HCT116 (cell line): ENCODE measurements at regions not wholly inside any gene's neighbourhood (a gene's known extent, or its start where the extent isn't known, plus 50 kb on each side); places are given as distances from the start of the nearest gene placed in this dataset.

Experiments
- ATAC-seq: fragments of 200-7000 bp; cut with Tn5 transposase; 2 replicates; pipeline ENCODE4 v1.9.1; 2020; ENCODE audit warnings: mild to moderate bottlenecking, moderate library complexity
- BruUV-seq: library from RNA; stranded (reverse); fragments of 400-500 nt; replicated peaks from 2 replicates; lab custom pipeline; 2021; lab: Mats Ljungman, UMichigan
- CTCF ChIA-PET: fragments of 300-600 bp; sonication (Branson Sonifier 250); formaldehyde crosslinking; loops from one replicate; lab custom pipeline; 2021; ENCODE audit warnings: antibody characterized with exemption; lab: Charles Lee
- POLR2A ChIA-PET: fragments of 300-600, 350-600 bp; sonication (Branson Sonifier 250); formaldehyde crosslinking; loops from one replicate; lab custom pipeline; 2021; ENCODE audit warnings: antibody characterized with exemption; lab: Charles Lee
- RAD21 ChIA-PET, 2 experiments: fragments of 300-600 bp; sonication (Branson Sonifier 250); formaldehyde crosslinking; loops; one replicate each; lab custom pipeline; 2023; ENCODE audit warnings: low total read pairs in 2 of 2; ENCODE audit not compliant: uncharacterized antibody in 2 of 2, unreplicated experiment in 2 of 2, low non-redundant PET in 1 of 2; lab: Charles Lee
- DNase-seq: peaks from one replicate; pipeline ENCODE4 v3.0.0-alpha.2; 2010; ENCODE audit warnings: low read depth, low spot score
- H2AFZ ChIP-seq: fragments of 200-600 bp; shearing (Covaris generic), sonication (generic); 2 replicates; pipeline ENCODE4 v1.6.1; 2017; ENCODE audit warnings: low read depth, mixed run types, mixed read lengths, antibody characterized with exemption, low read length; ENCODE audit not compliant: poor library complexity, severe bottlenecking
- H3K27ac ChIP-seq: 2 replicates; pipeline ENCODE4 v1.5.1; 2012; ENCODE audit warnings: low read depth, low read length
- H3K27me3 ChIP-seq: fragments of 200-600 bp; sonication (generic); 2 replicates; pipeline ENCODE4 v1.6.1; 2016; ENCODE audit warnings: mixed run types, low read length, mixed read lengths; ENCODE audit not compliant: insufficient read depth
- H3K36me3 ChIP-seq, 2 experiments: fragments of 200-500 bp in 1 of 2; fragments of 200-600 bp in 1 of 2; sonication (Bioruptor generic) in 1 of 2; sonication (generic) in 1 of 2; 2 replicates each; pipeline versions ENCODE4 v1.5.1 to v1.6.1; 2014 to 2016; ENCODE audit warnings: low read length in 2 of 2, inconsistent platforms in 1 of 2, mixed read lengths in 1 of 2, mixed run types in 1 of 2; ENCODE audit not compliant: insufficient read depth in 2 of 2, control insufficient read depth in 1 of 2
- H3K4me1 ChIP-seq, 2 experiments: fragments of 200-600 bp in 1 of 2; sonication (generic) in 1 of 2; 2 replicates each; pipeline versions ENCODE4 v1.5.1 to v1.6.1; 2012 to 2017; ENCODE audit warnings: low read length in 2 of 2, inconsistent platforms in 1 of 2, mild to moderate bottlenecking in 1 of 2, mixed read lengths in 1 of 2, mixed run types in 1 of 2, moderate library complexity in 1 of 2; ENCODE audit not compliant: insufficient read depth in 2 of 2, control insufficient read depth in 1 of 2
- H3K4me2 ChIP-seq: fragments of 200-600 bp; sonication (generic); 2 replicates; pipeline ENCODE4 v1.6.1; 2017; ENCODE audit warnings: mixed run types, low read length, mixed read lengths
- H3K4me3 ChIP-seq, 2 experiments: fragments of 200-600 bp in 1 of 2; sonication (generic) in 1 of 2; replicated peaks in 1 of 2; 2 replicates each; pipeline ENCODE4 v1.5.1; 2011 to 2016; ENCODE audit warnings: low read length in 2 of 2, control low read depth in 1 of 2, low read depth in 1 of 2, mild to moderate bottlenecking in 1 of 2, mixed read lengths in 1 of 2, mixed run types in 1 of 2
- H3K79me2 ChIP-seq: fragments of 200-600 bp; sonication (generic); 2 replicates; pipeline ENCODE4 v1.6.1; 2017; ENCODE audit warnings: mild to moderate bottlenecking, mixed run types, low read length, moderate library complexity, mixed read lengths; ENCODE audit not compliant: insufficient read depth
- H3K9ac ChIP-seq: fragments of 200-600 bp; sonication (generic); 2 replicates; pipeline ENCODE4 v1.6.1; 2016; ENCODE audit warnings: low read length, mixed read lengths
- H3K9me2 ChIP-seq: fragments of 200-600 bp; sonication (generic), shearing (Covaris generic); 2 replicates; pipeline ENCODE4 v1.6.1; 2017; ENCODE audit warnings: mixed run types, mild to moderate bottlenecking, moderate library complexity; ENCODE audit not compliant: insufficient read depth
- H3K9me3 ChIP-seq, 2 experiments: fragments of 200-500 bp in 1 of 2; fragments of 200-600 bp in 1 of 2; sonication (Bioruptor generic) in 1 of 2; sonication (generic) in 1 of 2; 2 replicates each; pipeline ENCODE4 v1.6.1; 2014 to 2017; ENCODE audit warnings: low read length in 2 of 2, mixed read lengths in 2 of 2, inconsistent platforms in 1 of 2, low read depth in 1 of 2, mild to moderate bottlenecking in 1 of 2, mixed run types in 1 of 2, moderate library complexity in 1 of 2; ENCODE audit not compliant: control insufficient read depth in 1 of 2, insufficient read depth in 1 of 2
- H4K20me1 ChIP-seq: fragments of 200-600 bp; sonication (generic), shearing (Covaris generic); 2 replicates; pipeline ENCODE4 v1.6.1; 2017; ENCODE audit warnings: mixed run types, mild to moderate bottlenecking, moderate library complexity; ENCODE audit not compliant: insufficient read depth
- CEBPB ChIP-seq: IDR thresholded peaks from 2 replicates; pipeline ENCODE4 v1.6.1; 2012; ENCODE audit warnings: low read depth
- CTCF ChIP-seq, 3 experiments: fragments of 200-600 bp in 1 of 3; sonication (generic) in 1 of 3; IDR thresholded peaks in 2 of 3; conservative IDR thresholded peaks in 1 of 3; 2 replicates each; pipeline ENCODE4 v1.5.1; 2012 to 2017; ENCODE audit warnings: low read depth in 2 of 3, low read length in 2 of 3, antibody characterized with exemption in 1 of 3, borderline replicate concordance in 1 of 3, control low read depth in 1 of 3, mild to moderate bottlenecking in 1 of 3, mixed read lengths in 1 of 3, mixed run types in 1 of 3, moderate library complexity in 1 of 3; ENCODE audit not compliant: insufficient read depth in 1 of 3
- EZH2phosphoT487 ChIP-seq: fragments of 200-600 bp; IDR thresholded peaks from 2 replicates; pipeline ENCODE4 v1.6.1; 2018; ENCODE audit warnings: antibody characterized with exemption, borderline replicate concordance
- POLR2AphosphoS5 ChIP-seq: IDR thresholded peaks from 2 replicates; pipeline ENCODE4 v1.6.1; 2011; ENCODE audit warnings: mild to moderate bottlenecking, low read depth, low read length, moderate library complexity
- SIN3A ChIP-seq: IDR thresholded peaks from 2 replicates; pipeline ENCODE4 v1.6.1; 2012; ENCODE audit warnings: low read depth
- SP1 ChIP-seq: IDR thresholded peaks from 2 replicates; pipeline ENCODE4 v1.6.1; 2012; ENCODE audit warnings: low read depth
- SRF ChIP-seq: IDR thresholded peaks from 2 replicates; pipeline ENCODE4 v1.6.1; 2012; ENCODE audit warnings: low read depth
- YY1 ChIP-seq: IDR thresholded peaks from 2 replicates; pipeline ENCODE4 v1.6.1; 2011; ENCODE audit warnings: low read length, low read depth, moderate library complexity, mild to moderate bottlenecking; ENCODE audit not compliant: insufficient replicate concordance; ENCODE audit errors: extremely low read depth
- ZBTB33 ChIP-seq: IDR thresholded peaks from 2 replicates; pipeline ENCODE4 v1.6.1; 2011; ENCODE audit warnings: mild to moderate bottlenecking, low read length, moderate library complexity; ENCODE audit not compliant: insufficient replicate concordance; ENCODE audit errors: extremely low read depth
- intact Hi-C: fragments of 100-400 bp; cut with micrococcal nuclease; formaldehyde crosslinking; loops from 2 replicates; pipeline ENCODE4 v1.10.0; 2022

- Histone ChIP-seq H3K27me3 (no peaks in the 10 kb centered on the region), H3K27ac (no peak overlapping the region), H2AFZ (peak overlapping the region; percentile 35), H4K20me1 (no peaks in the 10 kb centered on the region; the same call in 1 of the 2 replicates), H3K4me1 (no peaks in the 10 kb centered on the region), H3K4me3 (no peak overlapping the region), H3K9me3 (no peaks in the 10 kb centered on the region), H3K4me2 (no peak overlapping the region), H3K9ac (no peak overlapping the region), H3K9me2 (0 out of 2 replicates have a peak, but pooled peaks cover 3% of the 10 kb centered on the region), H3K36me3 (no peaks in the 10 kb centered on the region), H3K79me2 (no peaks in the 10 kb centered on the region)
- DNase-seq: no peak
- ChIA-PET POLR2A (no interaction called here), CTCF (no interaction called here), RAD21 (no interaction called here)
- no peak for ATAC-seq
- intact Hi-C loops: no loop called here
- BruUV-seq: no TSS peak
- TF ChIP-seq SIN3A: no peak
- no peak for TF ChIP-seq EZH2phosphoT487
- TF ChIP-seq POLR2AphosphoS5: no peak
Measured at GRCh38 chr3:145144361-145144760, 1016.6 kb downstream of the PLOD2 start.

- Histone ChIP-seq H2AFZ (no peak overlapping the region), H3K9me3 (no peaks in the 10 kb centered on the region), H3K27me3 (no peaks in the 10 kb centered on the region), H3K27ac (no peak overlapping the region), H3K4me2 (no peak overlapping the region), H3K9ac (no peak overlapping the region), H3K4me3 (no peak overlapping the region), H3K79me2 (no peaks in the 10 kb centered on the region), H3K4me1 (no peaks in the 10 kb centered on the region), H3K9me2 (0 out of 2 replicates have a peak, but pooled peaks cover 3% of the 10 kb centered on the region), H4K20me1 (no peaks in the 10 kb centered on the region; the same call in 1 of the 2 replicates), H3K36me3 (no peaks in the 10 kb centered on the region)
- no TSS peak for BruUV-seq
- DNase-seq (no peak), ATAC-seq (no peak)
- POLR2A ChIA-PET: no interaction called here
- intact Hi-C loops: no loop called here
- no peak for TF ChIP-seq ZBTB33
- no peak for TF ChIP-seq SRF
- no peak for TF ChIP-seq CEBPB
- no peak for TF ChIP-seq YY1
- no peak for TF ChIP-seq SP1
- TF ChIP-seq CTCF (IDR thresholded peaks at IDR 0.05 in 2 of 3, conservative IDR thresholded peaks at IDR 0.05 in 1 of 3; ENCODE audit: borderline replicate concordance in 1 of 3, insufficient read depth in 1 of 3, low read depth in 2 of 3, low read length in 2 of 3): no peak
- RAD21 ChIA-PET: no interaction called here
- CTCF ChIA-PET: no interaction called here
Measured at GRCh38 chr3:145145461-145145860, 1015.5 kb downstream of the PLOD2 start.
